ENCODE measurements at regions not wholly inside any gene's neighbourhood (a gene's known extent, or its start where the extent isn't known, plus 50 kb on each side); places are given as distances from the start of the nearest gene placed in this dataset.

DNA sequence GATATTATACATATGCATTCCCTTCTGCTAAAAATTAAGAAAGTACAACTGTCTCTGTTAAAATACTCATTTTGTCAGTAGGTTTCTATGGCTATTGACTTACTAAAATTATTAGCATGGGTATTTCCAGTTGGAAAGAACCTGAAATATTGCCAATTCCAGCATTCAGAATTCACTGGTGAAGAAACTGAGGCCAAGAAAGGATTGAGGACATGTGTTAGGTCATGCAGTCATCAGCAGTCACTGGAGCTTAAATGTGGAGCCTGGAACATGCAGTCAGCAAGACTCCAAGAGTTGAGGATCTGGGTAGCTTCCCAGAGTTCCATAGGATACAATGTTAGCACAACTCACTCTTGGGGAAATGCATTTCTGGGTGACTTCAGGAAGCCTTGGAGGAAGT is 1335.6 kb downstream of the AACS start:
- TF ChIP-seq CTCF (IDR thresholded peaks at IDR 0.05; ENCODE audit: low read length), result no peak
- no peak for TF ChIP-seq EZH2 (IDR thresholded peaks at IDR 0.05; ENCODE audit: borderline replicate concordance, low read length)
